Mucosa of rectum (tissue), 2 donors: ENCODE measurements at regions not wholly inside any gene's neighbourhood (a gene's known extent, or its start where the extent isn't known, plus 50 kb on each side); places are given as distances from the start of the nearest gene placed in this dataset.
"Not testable (repeated sequence)": the region's sequence is repeated elsewhere in the genome, so short reads cannot be mapped to it uniquely, and the experiment has no call there.

Experiments
- H3K27ac ChIP-seq, 2 donors: one replicate each; pipeline ENCODE4 v1.7.0; 2013; ENCODE audit warnings: inconsistent platforms in 2 of 2, low read depth in 2 of 2, low read length in 2 of 2
- H3K27me3 ChIP-seq, 2 donors: one replicate each; pipeline ENCODE4 v1.7.0; 2013; ENCODE audit warnings: low read length in 2 of 2; ENCODE audit not compliant: control insufficient read depth in 2 of 2, insufficient read depth in 2 of 2
- H3K36me3 ChIP-seq, 2 donors: one replicate each; pipeline ENCODE4 v1.7.0; 2013; ENCODE audit warnings: low read length in 2 of 2; ENCODE audit not compliant: control insufficient read depth in 2 of 2, insufficient read depth in 2 of 2
- H3K4me1 ChIP-seq, 2 donors: one replicate each; pipeline ENCODE4 v1.7.0; 2013; ENCODE audit warnings: low read length in 2 of 2, mild to moderate bottlenecking in 1 of 2; ENCODE audit not compliant: control insufficient read depth in 2 of 2, insufficient read depth in 2 of 2
- H3K4me3 ChIP-seq, 2 donors: one replicate each; pipeline ENCODE4 v1.7.0; 2013; ENCODE audit warnings: low read length in 2 of 2
- H3K9ac ChIP-seq, 2 donors: one replicate each; pipeline ENCODE4 v1.7.0; 2013; ENCODE audit warnings: low read length in 2 of 2, low read depth in 1 of 2, mild to moderate bottlenecking in 1 of 2
- H3K9me3 ChIP-seq, 2 donors: one replicate each; pipeline ENCODE4 v1.7.0; 2013; ENCODE audit warnings: low read length in 2 of 2; ENCODE audit not compliant: control insufficient read depth in 2 of 2
- donor health status: healthy.
- donor health status: Normal muscosa, but diverticular disease.

GRCh38 chr19:28605501-28606268 is 607.3 kb downstream of the UQCRFS1 start:
- H3K27me3 ChIP-seq = no peaks in the 10 kb centered on the region
- H3K9ac ChIP-seq = no peak overlapping the region
- peaks cover 0 to 8% of the 10 kb centered on the region in 2 donors for H3K9me3 ChIP-seq
- H3K36me3 ChIP-seq = no peaks in the 10 kb centered on the region
- no peaks in the 10 kb centered on the region for H3K4me1 ChIP-seq
- no peak overlapping the region for H3K27ac ChIP-seq
- no peak overlapping the region for H3K4me3 ChIP-seq

GRCh38 chr19:28603453-28603852 is 609.5 kb downstream of the UQCRFS1 start:
- Histone ChIP-seq H3K27ac (no peak overlapping the region), H3K4me3 (no peak overlapping the region), H3K9ac (no peak overlapping the region), H3K36me3 (no peaks in the 10 kb centered on the region), H3K27me3 (no peaks in the 10 kb centered on the region), H3K9me3 (peaks cover 0 to 8% of the 10 kb centered on the region in 2 donors), H3K4me1 (no peaks in the 10 kb centered on the region)

GRCh38 chr19:28602675-28603298 is 610.2 kb downstream of the UQCRFS1 start:
- Histone ChIP-seq H3K9ac (no peak overlapping the region), H3K27ac (no peak overlapping the region), H3K27me3 (no peaks in the 10 kb centered on the region), H3K4me3 (no peak overlapping the region), H3K36me3 (no peaks in the 10 kb centered on the region), H3K4me1 (no peaks in the 10 kb centered on the region), H3K9me3 (peaks cover 0 to 6% of the 10 kb centered on the region in 2 donors)

- Histone ChIP-seq H3K9ac (no peak overlapping the region), H3K27ac (no peak overlapping the region), H3K9me3 (no peaks in the 10 kb centered on the region), H3K4me3 (no peak overlapping the region), H3K27me3 (no peaks in the 10 kb centered on the region), H3K4me1 (no peaks in the 10 kb centered on the region), H3K36me3 (no peaks in the 10 kb centered on the region)
These were observed 611.1 kb downstream of the UQCRFS1 start for GRCh38 chr19:28601723-28602440.

- H3K4me1 ChIP-seq = no peaks in the 10 kb centered on the region
- no peaks in the 10 kb centered on the region for H3K27me3 ChIP-seq
- no peak overlapping the region for H3K9ac ChIP-seq
- H3K4me3 ChIP-seq = no peak overlapping the region
- H3K27ac ChIP-seq = no peak overlapping the region
- no peaks in the 10 kb centered on the region for H3K9me3 ChIP-seq
- no peaks in the 10 kb centered on the region for H3K36me3 ChIP-seq
These were observed 614.1 kb downstream of the UQCRFS1 start for GRCh38 chr19:28598861-28599260.

GRCh38 chr19:28596561-28597071 is 616.3 kb downstream of the UQCRFS1 start:
- Histone ChIP-seq H3K9ac (no peak overlapping the region), H3K9me3 (no peaks in the 10 kb centered on the region), H3K27me3 (no peaks in the 10 kb centered on the region), H3K36me3 (no peaks in the 10 kb centered on the region), H3K27ac (no peak overlapping the region), H3K4me1 (no peaks in the 10 kb centered on the region), H3K4me3 (no peak overlapping the region)

- Histone ChIP-seq H3K9ac (no peak overlapping the region), H3K4me1 (no peaks in the 10 kb centered on the region), H3K27me3 (no peaks in the 10 kb centered on the region), H3K36me3 (no peaks in the 10 kb centered on the region), H3K9me3 (no peaks in the 10 kb centered on the region), H3K27ac (no peak overlapping the region), H3K4me3 (no peak overlapping the region)
These were observed 617.0 kb downstream of the UQCRFS1 start for GRCh38 chr19:28595722-28596480.

GRCh38 chr19:28594737-28595136 is 618.2 kb downstream of the UQCRFS1 start:
- Histone ChIP-seq H3K4me1 (no peaks in the 10 kb centered on the region), H3K9ac (no peak overlapping the region), H3K36me3 (no peaks in the 10 kb centered on the region), H3K27ac (no peak overlapping the region), H3K27me3 (no peaks in the 10 kb centered on the region), H3K9me3 (no peaks in the 10 kb centered on the region), H3K4me3 (no peak overlapping the region)

- not testable (repeated sequence) for H3K4me1 ChIP-seq
These were observed 623.0 kb downstream of the UQCRFS1 start for GRCh38 chr19:28589991-28590411.

More at GRCh38 chr19:28589991-28590411, 623.0 kb downstream of the UQCRFS1 start:
- not testable (repeated sequence) for H3K27ac ChIP-seq, H3K27me3 ChIP-seq, H3K9me3 ChIP-seq, H3K4me3 ChIP-seq, H3K9ac ChIP-seq, H3K36me3 ChIP-seq
